ENCODE measurements at regions not wholly inside any gene's neighbourhood (a gene's known extent, or its start where the extent isn't known, plus 50 kb on each side); places are given as distances from the start of the nearest gene placed in this dataset.

- H2AFZ ChIP-seq (ENCODE audit: low read length) = no peak overlapping the region
- H3K9me3 ChIP-seq (replicated peaks; ENCODE audit: insufficient read depth, low read length) = no peaks in the 10 kb centered on the region
- no peaks in the 10 kb centered on the region for H3K4me1 ChIP-seq (ENCODE audit: low read length)
- no peak overlapping the region for H3K9ac ChIP-seq (ENCODE audit: low read length)
- no peak for DNase-seq
- no peaks in the 10 kb centered on the region for H4K20me1 ChIP-seq (ENCODE audit: insufficient read depth, low read length)
- H3K27ac ChIP-seq (ENCODE audit: low read length) = no peak overlapping the region
- no peaks in the 10 kb centered on the region for H3K9me2 ChIP-seq (replicated peaks; ENCODE audit: insufficient read depth, low read length)
- H3K27me3 ChIP-seq (replicated peaks; ENCODE audit: insufficient read depth, low read length) = no peaks in the 10 kb centered on the region
- no peaks in the 10 kb centered on the region for H3F3A ChIP-seq (ENCODE audit: insufficient read depth, low read length)
- no peak overlapping the region for H3K4me3 ChIP-seq (ENCODE audit: low read length)
- no peaks in the 10 kb centered on the region for H3K36me3 ChIP-seq (replicated peaks; ENCODE audit: insufficient read depth, low read length)
- TF ChIP-seq, protein P1, sequence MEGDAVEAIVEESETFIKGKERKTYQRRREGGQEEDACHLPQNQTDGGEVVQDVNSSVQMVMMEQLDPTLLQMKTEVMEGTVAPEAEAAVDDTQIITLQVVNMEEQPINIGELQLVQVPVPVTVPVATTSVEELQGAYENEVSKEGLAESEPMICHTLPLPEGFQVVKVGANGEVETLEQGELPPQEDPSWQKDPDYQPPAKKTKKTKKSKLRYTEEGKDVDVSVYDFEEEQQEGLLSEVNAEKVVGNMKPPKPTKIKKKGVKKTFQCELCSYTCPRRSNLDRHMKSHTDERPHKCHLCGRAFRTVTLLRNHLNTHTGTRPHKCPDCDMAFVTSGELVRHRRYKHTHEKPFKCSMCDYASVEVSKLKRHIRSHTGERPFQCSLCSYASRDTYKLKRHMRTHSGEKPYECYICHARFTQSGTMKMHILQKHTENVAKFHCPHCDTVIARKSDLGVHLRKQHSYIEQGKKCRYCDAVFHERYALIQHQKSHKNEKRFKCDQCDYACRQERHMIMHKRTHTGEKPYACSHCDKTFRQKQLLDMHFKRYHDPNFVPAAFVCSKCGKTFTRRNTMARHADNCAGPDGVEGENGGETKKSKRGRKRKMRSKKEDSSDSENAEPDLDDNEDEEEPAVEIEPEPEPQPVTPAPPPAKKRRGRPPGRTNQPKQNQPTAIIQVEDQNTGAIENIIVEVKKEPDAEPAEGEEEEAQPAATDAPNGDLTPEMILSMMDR (IDR thresholded peaks at IDR 0.05; ENCODE audit: low read length) = no peak
- TF ChIP-seq EZH2phosphoT487 (IDR thresholded peaks at IDR 0.05; ENCODE audit: low read length) (no peak), EZH2 (optimal IDR thresholded peaks at IDR 0.05; ENCODE audit: low read depth, low read length) (no peak)
- no peaks in the 10 kb centered on the region for H3K79me2 ChIP-seq (ENCODE audit: low read length)
- H3K4me2 ChIP-seq (ENCODE audit: low read depth, low read length) = no peak overlapping the region
Observed at GRCh38 chr6:144997996-144998395, 712.9 kb downstream of the UTRN start.

GRCh38 chr6:144999127-144999526 lies 714.0 kb downstream of the UTRN start:
- no peaks in the 10 kb centered on the region for H3K9me2 ChIP-seq (replicated peaks; ENCODE audit: insufficient read depth, low read length)
- no peaks in the 10 kb centered on the region for H3F3A ChIP-seq (ENCODE audit: insufficient read depth, low read length)
- no peaks in the 10 kb centered on the region for H3K4me1 ChIP-seq (ENCODE audit: low read length)
- no peak overlapping the region for H3K27ac ChIP-seq (ENCODE audit: low read length)
- no peak overlapping the region for H3K4me3 ChIP-seq (ENCODE audit: low read length)
- no peaks in the 10 kb centered on the region for H3K79me2 ChIP-seq (ENCODE audit: low read length)
- no peaks in the 10 kb centered on the region for H4K20me1 ChIP-seq (ENCODE audit: insufficient read depth, low read length)
- H3K9ac ChIP-seq (ENCODE audit: low read length) = no peak overlapping the region
- H3K27me3 ChIP-seq (replicated peaks; ENCODE audit: insufficient read depth, low read length) = no peaks in the 10 kb centered on the region
- no peak overlapping the region for H3K4me2 ChIP-seq (ENCODE audit: low read depth, low read length)
- H3K9me3 ChIP-seq (replicated peaks; ENCODE audit: insufficient read depth, low read length) = no peaks in the 10 kb centered on the region
- TF ChIP-seq, protein P1 (IDR thresholded peaks at IDR 0.05; ENCODE audit: low read length) = no peak
- no peak for DNase-seq
- H3K36me3 ChIP-seq (replicated peaks; ENCODE audit: insufficient read depth, low read length) = no peaks in the 10 kb centered on the region
- H2AFZ ChIP-seq (ENCODE audit: low read length) = no peak overlapping the region

GRCh38 chr6:145003145-145003544 lies 718.0 kb downstream of the UTRN start:
- Histone ChIP-seq H3K9me2 (replicated peaks; ENCODE audit: insufficient read depth, low read length) (no peaks in the 10 kb centered on the region), H3K27ac (ENCODE audit: low read length) (no peak overlapping the region)

More at GRCh38 chr6:145003145-145003544, 718.0 kb downstream of the UTRN start:
- H3K79me2 ChIP-seq (ENCODE audit: low read length) = no peaks in the 10 kb centered on the region
- H3F3A ChIP-seq (ENCODE audit: insufficient read depth, low read length) = no peaks in the 10 kb centered on the region
- no peak overlapping the region for H3K4me3 ChIP-seq (ENCODE audit: low read length)
- no peaks in the 10 kb centered on the region for H3K9me3 ChIP-seq (replicated peaks; ENCODE audit: insufficient read depth, low read length)
- no peak overlapping the region for H3K9ac ChIP-seq (ENCODE audit: low read length)
- no peaks in the 10 kb centered on the region for H4K20me1 ChIP-seq (ENCODE audit: insufficient read depth, low read length)
- no peaks in the 10 kb centered on the region for H3K4me1 ChIP-seq (ENCODE audit: low read length)
- H3K36me3 ChIP-seq (replicated peaks; ENCODE audit: insufficient read depth, low read length) = no peaks in the 10 kb centered on the region
- no peak overlapping the region for H3K4me2 ChIP-seq (ENCODE audit: low read depth, low read length)
- no peak for DNase-seq
- H2AFZ ChIP-seq (ENCODE audit: low read length) = no peak overlapping the region
- TF ChIP-seq EZH2 (optimal IDR thresholded peaks at IDR 0.05; ENCODE audit: low read depth, low read length) (no peak), EZH2phosphoT487 (IDR thresholded peaks at IDR 0.05; ENCODE audit: low read length) (no peak)
- TF ChIP-seq, protein P1 (IDR thresholded peaks at IDR 0.05; ENCODE audit: low read length) = no peak
- no peaks in the 10 kb centered on the region for H3K27me3 ChIP-seq (replicated peaks; ENCODE audit: insufficient read depth, low read length)
